Umbilical cord (tissue), 1 donor: ENCODE measurements at regions not wholly inside any gene's neighbourhood (a gene's known extent, or its start where the extent isn't known, plus 50 kb on each side); places are given as distances from the start of the nearest gene placed in this dataset.
"Not testable (repeated sequence)": the region's sequence is repeated elsewhere in the genome, so short reads cannot be mapped to it uniquely, and the experiment has no call there.

ENCODE experiments used
- DNase-seq: peaks from one replicate; pipeline ENCODE4 v3.0.0-alpha.2; 2015; ENCODE audit warnings: low spot score

DNA sequence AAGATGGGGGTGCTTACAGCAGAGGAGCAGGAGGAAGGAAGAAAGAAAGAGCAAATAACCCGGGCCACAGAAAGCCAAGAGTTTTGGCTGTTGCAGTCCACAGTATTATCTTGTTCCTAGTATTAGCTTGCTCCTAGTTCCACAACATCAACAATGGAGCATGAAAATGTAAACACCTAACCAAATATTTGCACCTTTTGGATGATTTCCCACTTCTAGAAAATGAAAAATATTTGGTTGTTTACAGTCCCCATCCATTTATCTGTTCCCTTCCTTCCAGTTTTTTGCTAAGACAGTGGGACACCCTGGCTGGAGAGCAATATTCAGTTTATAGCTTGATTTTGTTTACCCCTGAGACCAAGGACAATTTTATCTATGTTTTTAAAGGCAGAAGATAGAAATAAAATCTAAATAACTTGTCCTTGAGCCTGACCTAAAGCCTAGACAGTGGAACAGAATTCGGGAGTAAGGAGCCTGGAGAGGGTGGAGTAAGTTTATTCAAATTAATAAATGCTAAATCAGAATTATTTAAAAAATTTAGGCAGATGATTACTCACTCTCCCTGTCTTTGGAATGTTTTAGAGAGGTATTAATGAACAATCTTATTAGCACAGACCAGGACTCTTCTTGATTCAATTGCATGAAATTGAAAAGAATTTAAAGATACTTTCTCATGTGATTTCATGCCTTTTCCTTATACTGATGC lies 51.6 kb downstream of the RESF1 start:
- no peak for DNase-seq

- no peak for DNase-seq
Observed at GRCh38 chr12:32012249-32012785, 53.1 kb downstream of the RESF1 start.

DNA sequence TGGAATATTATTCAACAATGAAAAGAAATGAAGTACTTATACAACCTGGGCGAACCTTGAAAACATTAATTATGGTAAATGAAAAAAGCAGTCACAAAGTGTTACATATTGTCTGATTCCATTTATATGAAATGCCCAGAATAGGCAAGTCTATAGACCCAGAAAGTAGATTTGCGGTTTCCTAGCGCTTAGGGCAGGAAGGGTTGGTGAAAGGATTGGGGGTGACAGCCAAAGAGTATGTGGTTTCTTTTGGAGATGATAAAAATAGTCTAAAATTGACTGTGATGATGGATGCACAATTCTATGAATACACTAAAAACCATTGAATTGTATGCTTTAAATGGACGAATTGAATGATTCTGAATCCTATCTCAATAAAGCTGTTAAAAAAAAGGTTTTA lies 55.8 kb downstream of the RESF1 start:
- DNase-seq: no peak

DNA sequence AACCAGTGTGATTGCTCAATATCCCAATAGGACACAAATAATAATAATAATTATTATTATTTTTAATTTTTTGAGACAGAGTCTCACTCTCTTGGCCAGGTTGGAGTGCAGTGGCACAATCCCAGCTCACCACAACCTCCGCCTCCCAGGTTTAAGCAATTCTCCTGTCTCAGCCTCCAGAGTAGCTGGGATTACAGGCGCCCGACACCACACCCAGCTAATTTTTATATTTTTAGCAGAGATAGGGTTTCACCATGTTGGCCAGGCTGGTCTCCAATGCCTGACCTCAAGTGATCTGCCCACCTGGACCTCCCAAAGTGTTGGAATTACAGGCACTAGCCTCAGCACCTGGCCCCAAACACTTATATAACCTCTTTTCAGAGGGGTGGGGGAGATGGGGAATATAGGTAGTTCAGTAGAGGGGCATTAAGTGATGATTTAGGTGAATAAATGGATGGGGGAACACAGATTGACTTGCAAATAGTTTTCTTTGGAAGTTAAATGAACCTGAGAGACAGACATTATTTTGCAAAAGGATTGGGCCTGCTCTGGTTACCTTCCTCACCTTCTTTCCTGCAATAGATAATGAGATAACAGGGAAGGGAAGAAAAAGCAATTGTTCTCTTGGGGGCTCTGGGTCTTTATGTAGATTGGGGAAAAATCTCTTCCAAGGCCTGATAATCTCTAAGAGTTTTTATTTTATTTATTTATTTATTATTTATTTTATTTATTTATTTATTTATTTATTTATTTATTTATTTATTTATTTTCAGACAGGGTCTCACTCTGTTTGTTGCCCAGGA lies 57.7 kb downstream of the RESF1 start:
- no peak for DNase-seq

GRCh38 chr12:32021346-32021773 lies 62.1 kb downstream of the RESF1 start:
- DNase-seq: no peak

DNA sequence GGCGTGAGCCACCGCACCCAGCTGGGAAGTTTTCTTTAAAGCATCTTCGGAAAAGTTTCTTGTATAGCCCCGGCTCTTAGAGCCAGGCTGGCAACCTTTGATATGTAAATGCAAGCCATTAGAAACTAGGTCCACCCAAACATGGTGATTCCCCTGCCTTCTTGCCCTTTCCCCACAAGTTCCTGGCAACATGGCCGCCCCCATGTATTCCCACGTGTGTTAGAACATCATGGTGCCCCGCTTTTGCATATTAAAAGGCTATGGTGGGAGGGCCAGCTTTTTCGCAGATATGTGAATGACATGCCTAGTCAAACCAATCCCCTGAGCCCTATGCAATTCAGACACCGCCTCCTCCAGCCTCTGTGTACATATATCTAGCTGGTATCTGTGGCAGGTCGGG lies 63.2 kb downstream of the RESF1 start:
- not testable (repeated sequence) for DNase-seq

- not testable (repeated sequence) for DNase-seq
Observed at GRCh38 chr12:32023861-32024260, 64.6 kb downstream of the RESF1 start.

- no peak for DNase-seq
Observed at GRCh38 chr12:32024884-32025592, 65.8 kb downstream of the RESF1 start.

DNA sequence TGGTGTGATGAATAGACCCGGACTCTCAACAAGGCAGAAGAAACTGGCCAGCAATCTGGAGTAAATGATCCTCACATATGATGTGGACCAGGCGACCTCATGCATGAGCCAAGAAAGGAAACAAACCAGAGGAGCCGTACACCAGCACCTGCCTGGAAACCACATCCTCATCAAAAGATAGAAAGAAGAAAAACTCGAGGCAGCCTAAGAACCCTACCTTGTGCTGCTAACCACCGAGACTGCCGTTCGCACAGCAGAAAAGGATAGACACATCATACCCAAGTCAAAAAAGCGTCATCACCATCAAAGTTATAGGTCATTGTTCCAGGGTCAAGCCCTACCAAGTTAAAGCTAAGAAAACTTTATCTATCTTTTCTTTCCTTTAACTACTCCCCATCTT lies 66.7 kb downstream of the RESF1 start:
- DNase-seq: no peak

DNA sequence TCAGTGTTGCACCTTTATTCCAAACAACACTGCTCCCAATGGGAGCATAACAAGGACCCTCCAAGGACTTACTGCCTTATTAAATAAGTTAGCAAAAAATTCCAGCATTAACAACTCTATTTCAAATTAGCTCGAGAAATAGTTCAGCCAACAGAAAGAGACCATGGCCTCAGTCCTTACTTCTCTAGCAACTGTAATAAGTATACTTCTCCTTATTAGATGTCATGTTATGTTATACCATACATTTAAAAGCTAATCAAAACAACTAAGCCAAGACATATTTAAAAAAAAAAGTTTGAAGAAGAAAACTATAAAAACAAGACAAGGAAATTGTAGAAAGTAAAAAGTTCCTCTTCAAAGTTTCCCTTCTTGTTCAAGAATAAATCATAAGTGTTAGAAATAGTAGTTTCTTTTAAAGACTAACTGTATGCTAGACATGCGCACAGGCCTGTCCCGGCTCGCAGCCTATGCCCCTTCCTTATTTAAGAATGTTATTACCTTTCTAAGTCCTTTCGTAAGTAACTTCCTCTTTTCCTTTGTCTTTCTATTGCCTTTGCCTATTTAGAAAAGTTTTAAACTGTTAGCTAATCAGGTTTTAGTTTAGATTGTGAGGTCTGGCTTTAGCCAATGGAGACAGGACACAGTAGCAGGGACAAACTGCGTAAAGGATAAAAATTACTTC lies 68.6 kb downstream of the RESF1 start:
- no peak for DNase-seq

DNA sequence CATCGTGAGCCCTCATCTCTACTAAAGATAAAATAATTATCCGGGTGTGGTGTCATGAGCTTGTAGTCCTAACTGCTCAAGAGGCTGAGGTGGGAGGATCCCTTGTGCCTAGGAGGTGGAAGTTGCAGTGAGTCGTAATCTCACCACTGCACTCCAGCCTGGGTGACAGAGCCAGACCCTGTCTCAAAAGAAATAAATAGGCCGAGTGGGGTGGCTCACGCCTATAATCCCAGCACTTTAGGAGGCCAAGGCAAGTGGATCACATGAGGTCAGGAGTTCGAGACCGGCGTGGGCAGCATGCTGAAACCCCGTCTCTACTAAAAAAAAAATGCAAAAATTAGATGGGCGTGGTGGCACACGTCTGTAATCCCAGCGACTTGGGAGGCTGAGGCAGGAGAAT lies 70.9 kb downstream of the RESF1 start:
- DNase-seq: no peak

GRCh38 chr12:32030676-32031075 lies 71.5 kb downstream of the RESF1 start:
- DNase-seq: no peak

DNA sequence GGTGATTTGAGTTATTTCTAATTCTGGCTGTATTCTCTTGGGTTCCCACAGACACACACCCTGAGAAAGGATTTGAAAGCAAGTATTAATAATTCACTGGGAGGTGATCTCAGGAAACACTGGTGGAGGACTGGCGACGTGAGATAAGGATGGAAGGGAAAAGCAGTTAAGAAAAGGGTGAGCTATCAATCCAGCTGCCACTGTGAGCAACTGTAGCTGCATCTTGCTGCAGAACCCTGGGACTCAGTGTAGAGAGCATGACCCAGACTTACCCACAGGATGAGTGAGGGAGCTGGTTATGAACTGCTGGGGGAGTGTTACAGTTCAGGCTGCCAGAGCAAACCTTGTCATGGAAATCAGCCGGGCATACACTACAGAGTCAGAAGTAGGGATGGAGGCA lies 71.9 kb downstream of the RESF1 start:
- peak; percentile 49 for DNase-seq

GRCh38 chr12:32032205-32032810 lies 73.1 kb downstream of the RESF1 start:
- DNase-seq: peak; percentile 74

GRCh38 chr12:32033406-32033805 lies 73.2 kb upstream of the BICD1 start:
- no peak for DNase-seq

- peak; percentile 21 for DNase-seq
Observed at GRCh38 chr12:32034045-32034444, 72.6 kb upstream of the BICD1 start.

DNA sequence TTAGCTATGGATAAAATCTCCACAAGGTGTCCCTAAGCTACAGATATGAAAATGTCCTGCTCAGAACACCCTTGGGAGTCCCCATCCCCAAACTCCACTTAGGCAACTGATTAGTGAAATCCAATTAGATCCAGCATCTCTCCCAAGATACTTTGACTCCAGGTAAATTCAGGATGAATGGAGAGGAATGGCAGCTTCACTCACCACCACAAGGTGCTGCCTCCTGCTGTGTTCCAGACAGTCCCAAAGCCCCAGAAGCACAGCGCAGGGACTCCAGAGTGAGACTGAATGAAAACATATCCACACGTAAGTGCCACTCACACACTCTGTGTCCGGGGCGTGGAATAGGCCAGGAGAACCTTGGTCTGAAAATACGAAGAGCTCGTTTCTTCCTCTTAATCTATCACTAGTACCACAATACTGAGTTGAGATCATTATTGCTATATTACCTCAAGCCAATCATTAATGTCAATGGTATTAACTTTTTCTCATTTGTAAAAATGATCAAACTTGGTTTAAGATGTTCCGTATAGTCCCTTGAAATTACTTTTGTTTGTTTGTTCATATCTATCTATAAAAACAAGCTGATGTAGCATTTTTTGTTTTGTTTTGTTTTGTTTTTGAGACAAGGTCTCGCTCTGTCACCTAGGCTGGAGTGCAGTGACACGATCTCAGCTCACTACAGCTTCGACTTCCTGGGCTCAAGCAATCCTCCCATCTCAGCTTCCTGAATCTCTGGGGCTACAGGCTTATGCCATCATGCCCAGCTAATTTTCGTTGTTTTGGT lies 70.0 kb upstream of the BICD1 start:
- DNase-seq: no peak

GRCh38 chr12:32039347-32039746 lies 67.3 kb upstream of the BICD1 start:
- DNase-seq: peak; percentile 85

DNA sequence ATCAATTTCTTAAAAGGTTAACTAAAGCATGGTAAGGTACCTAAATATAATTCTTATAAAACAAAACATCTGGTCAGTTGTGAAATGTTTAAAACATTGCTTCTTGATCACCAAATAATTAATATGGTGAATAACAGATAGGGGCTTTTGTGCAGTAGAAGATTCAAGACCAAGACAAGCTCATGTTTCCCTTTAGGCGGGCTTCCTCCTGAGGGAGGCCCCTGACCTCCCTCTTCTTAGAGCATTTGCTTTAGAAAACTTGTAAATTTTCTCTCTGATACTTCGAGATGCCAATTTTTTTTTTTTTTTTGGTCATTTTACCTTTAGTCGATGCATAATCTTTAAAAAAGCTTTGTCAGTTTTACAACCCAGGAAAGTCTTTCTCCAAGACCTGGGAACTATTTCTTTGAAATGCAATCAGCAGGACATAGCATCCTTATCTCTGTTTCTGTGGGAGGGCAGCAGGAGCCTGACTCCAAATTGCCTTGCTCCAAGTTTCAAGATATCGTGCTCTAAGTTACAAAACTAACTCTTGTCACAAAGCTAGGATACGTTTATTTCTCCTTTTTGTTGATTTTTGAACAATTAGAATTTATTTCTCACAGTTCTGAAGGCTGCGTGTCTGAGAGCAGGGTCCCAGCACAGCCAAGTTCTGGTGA lies 66.6 kb upstream of the BICD1 start:
- peak; percentile 34 for DNase-seq
